ENCODE measurements at regions not wholly inside any gene's neighbourhood (a gene's known extent, or its start where the extent isn't known, plus 50 kb on each side); places are given as distances from the start of the nearest gene placed in this dataset.

GRCh38 chr2:139905624-139906023 lies 1125.4 kb upstream of the NXPH2 start:
- in situ Hi-C loops (cut with HindIII; ENCODE audit: low pct_unique_long_range_greater_than_20kb, low sequenced_read_pairs), result no loop called here
- no peaks in the 10 kb centered on the region for H3K9me3 ChIP-seq (ENCODE audit: control insufficient read depth, insufficient read depth, low read depth, low read length)
- H3K4me1 ChIP-seq (ENCODE audit: control insufficient read depth, insufficient read depth, low read length), result no peaks in the 10 kb centered on the region
- ATAC-seq, result no peak
- TF ChIP-seq POLR2AphosphoS5 (IDR thresholded peaks at IDR 0.05; ENCODE audit: low read depth, low read length) (no peak), REST (IDR thresholded peaks at IDR 0.05; ENCODE audit: insufficient read depth in 1 of 2, low read depth in 2 of 2, low read length in 1 of 2) (no peak), SIN3A (IDR thresholded peaks at IDR 0.05; ENCODE audit: borderline replicate concordance, insufficient read depth, low read depth, low read length) (no peak), CTCF (IDR thresholded peaks at IDR 0.05) (no peak), TCF7L2 (IDR thresholded peaks at IDR 0.05; ENCODE audit: low read depth, low read length) (no peak)
- H3K27ac ChIP-seq (ENCODE audit: low read length), result no peak overlapping the region
- ChIA-PET POLR2A (no interaction called here), CTCF (no interaction called here)
- no peak for DNase-seq (ENCODE audit: low read depth, low spot score)
- intact Hi-C loops (cut with micrococcal nuclease; ENCODE audit: unreplicated experiment), result no loop called here
- BruUV-seq (replicated peaks), result no TSS peak
- H3K4me3 ChIP-seq (ENCODE audit: low read depth in 2 of 2, low read length in 2 of 2), result no peak overlapping the region
- H3K36me3 ChIP-seq (ENCODE audit: control insufficient read depth, insufficient read depth, low read length), result no peaks in the 10 kb centered on the region
- no peaks in the 10 kb centered on the region for H3K27me3 ChIP-seq (ENCODE audit: control insufficient read depth, insufficient read depth, low read length)

GRCh38 chr2:139891636-139892035 lies 1111.4 kb upstream of the NXPH2 start:
- POLR2A ChIA-PET, result no interaction called here
- intact Hi-C loops (cut with micrococcal nuclease; ENCODE audit: unreplicated experiment), result no loop called here

More at GRCh38 chr2:139891636-139892035, 1111.4 kb upstream of the NXPH2 start:
- Histone ChIP-seq H3K27ac (ENCODE audit: low read length) (no peak overlapping the region), H3K9me3 (ENCODE audit: control insufficient read depth, insufficient read depth, low read depth, low read length) (no peaks in the 10 kb centered on the region), H3K27me3 (ENCODE audit: control insufficient read depth, insufficient read depth, low read length) (no peaks in the 10 kb centered on the region), H3K36me3 (ENCODE audit: control insufficient read depth, insufficient read depth, low read length) (no peaks in the 10 kb centered on the region), H3K4me3 (ENCODE audit: low read depth in 2 of 2, low read length in 2 of 2) (no peak overlapping the region), H3K4me1 (ENCODE audit: control insufficient read depth, insufficient read depth, low read length) (no peaks in the 10 kb centered on the region)
- TF ChIP-seq TCF7L2 (IDR thresholded peaks at IDR 0.05; ENCODE audit: low read depth, low read length), result no peak
- no peak for TF ChIP-seq POLR2AphosphoS5 (IDR thresholded peaks at IDR 0.05; ENCODE audit: low read depth, low read length)
- no peak for TF ChIP-seq SIN3A (IDR thresholded peaks at IDR 0.05; ENCODE audit: borderline replicate concordance, insufficient read depth, low read depth, low read length)
- TF ChIP-seq REST (IDR thresholded peaks at IDR 0.05; ENCODE audit: insufficient read depth in 1 of 2, low read depth in 2 of 2, low read length in 1 of 2), result no peak
- no peak for TF ChIP-seq CTCF (IDR thresholded peaks at IDR 0.05)
- no TSS peak for BruUV-seq (replicated peaks)
- ATAC-seq, result no peak
- no peak for DNase-seq (ENCODE audit: low read depth, low spot score)
- CTCF ChIA-PET, result no interaction called here
- in situ Hi-C loops (cut with HindIII; ENCODE audit: low pct_unique_long_range_greater_than_20kb, low sequenced_read_pairs), result no loop called here
